IMR-90 (cell line): ENCODE measurements at regions not wholly inside any gene's neighbourhood (a gene's known extent, or its start where the extent isn't known, plus 50 kb on each side); places are given as distances from the start of the nearest gene placed in this dataset.

Experiments
- ATAC-seq: fragments of 200-7000 bp; cut with Tn5 transposase; 2 replicates; pipeline ENCODE4 v1.9.1; 2020; ENCODE audit warnings: low read depth, mild to moderate bottlenecking, moderate library complexity
- BruUV-seq: library from RNA; stranded (reverse); fragments of 400-500 nt; replicated peaks from 2 replicates; lab custom pipeline; 2021; lab: Mats Ljungman, UMichigan
- CTCF ChIA-PET: fragments of 300-600 bp; formaldehyde crosslinking; extraction: SDS; loops from one replicate; lab custom pipeline; 2021; ENCODE audit warnings: antibody characterized with exemption; lab: Yijun Ruan, JAX
- POLR2A ChIA-PET: fragments of 300-600 bp; sonication (Branson Sonifier 250); formaldehyde crosslinking; loops from one replicate; lab custom pipeline; 2022; ENCODE audit warnings: antibody characterized with exemption; ENCODE audit not compliant: unreplicated experiment; lab: Charles Lee
- DNase-seq: peaks from one replicate; pipeline ENCODE4 v3.0.0; 2013
- H2AFZ ChIP-seq: replicated peaks from 2 replicates; pipeline ENCODE3; 2013; ENCODE audit warnings: low read length, mild to moderate bottlenecking; ENCODE audit not compliant: poor library complexity
- H2AK5ac ChIP-seq: 2 replicates; pipeline ENCODE4 v1.6.1; 2013; ENCODE audit warnings: low read depth, low read length, inconsistent platforms
- H2AK9ac ChIP-seq: replicated peaks from 2 replicates; pipeline ENCODE3; 2013; ENCODE audit warnings: mild to moderate bottlenecking, low read depth, low read length, moderate library complexity; ENCODE audit not compliant: poor library complexity
- H2BK120ac ChIP-seq: 2 replicates; pipeline ENCODE4 v1.6.1; 2013; ENCODE audit warnings: low read depth, low read length, inconsistent platforms
- H2BK15ac ChIP-seq: 3 replicates; pipeline ENCODE4 v1.6.1; 2013; ENCODE audit warnings: low read depth, low read length, inconsistent platforms
- H2BK20ac ChIP-seq: 2 replicates; pipeline ENCODE4 v1.6.1; 2013; ENCODE audit warnings: low read depth, mild to moderate bottlenecking, inconsistent platforms, low read length, moderate library complexity
- H2BK5ac ChIP-seq: 2 replicates; pipeline ENCODE4 v1.6.1; 2013; ENCODE audit warnings: mild to moderate bottlenecking, low read depth, low read length, inconsistent platforms; ENCODE audit not compliant: poor library complexity, severe bottlenecking
- H3K14ac ChIP-seq: replicated peaks from 2 replicates; pipeline ENCODE4 v1.6.1; 2013; ENCODE audit warnings: low read depth, low read length, inconsistent platforms
- H3K18ac ChIP-seq: 2 replicates; pipeline ENCODE4 v1.6.1; 2013; ENCODE audit warnings: low read depth, low read length, control low read depth
- H3K23ac ChIP-seq: 2 replicates; pipeline ENCODE4 v1.6.1; 2013; ENCODE audit warnings: low read depth, low read length, inconsistent platforms
- H3K27ac ChIP-seq: 2 replicates; pipeline ENCODE4 v1.5.1; 2013; ENCODE audit warnings: mild to moderate bottlenecking, control low read depth, low read length; ENCODE audit not compliant: insufficient read depth
- H3K27me3 ChIP-seq: 2 replicates; pipeline ENCODE4 v1.6.1; 2013; ENCODE audit warnings: low read length; ENCODE audit not compliant: control insufficient read depth, insufficient read depth
- H3K36me3 ChIP-seq: 2 replicates; pipeline ENCODE4 v1.6.1; 2013; ENCODE audit warnings: low read length, mixed read lengths; ENCODE audit not compliant: control insufficient read depth, insufficient read depth
- H3K4ac ChIP-seq: 2 replicates; pipeline ENCODE4 v1.6.1; 2013; ENCODE audit warnings: low read depth, low read length, inconsistent platforms
- H3K4me1 ChIP-seq: 2 replicates; pipeline ENCODE4 v1.6.1; 2013; ENCODE audit warnings: low read length, mixed read lengths; ENCODE audit not compliant: control insufficient read depth, insufficient read depth
- H3K4me2 ChIP-seq: 2 replicates; pipeline ENCODE4 v1.6.1; 2013; ENCODE audit warnings: low read depth, mild to moderate bottlenecking, control low read depth, low read length, moderate library complexity
- H3K4me3 ChIP-seq: 2 replicates; pipeline ENCODE4 v1.5.1; 2013; ENCODE audit warnings: low read depth, mild to moderate bottlenecking, control low read depth, low read length, moderate library complexity; ENCODE audit not compliant: insufficient read depth
- H3K56ac ChIP-seq: 2 replicates; pipeline ENCODE4 v1.6.1; 2013; ENCODE audit warnings: low read length, inconsistent platforms; ENCODE audit not compliant: insufficient read depth; ENCODE audit errors: extremely low read depth
- H3K79me1 ChIP-seq, 2 experiments: 2 replicates each; pipeline ENCODE4 v1.6.1; 2013; ENCODE audit warnings: low read length in 2 of 2, inconsistent platforms in 1 of 2, low read depth in 1 of 2
- H3K9ac ChIP-seq: 2 replicates; pipeline ENCODE4 v1.6.1; 2013; ENCODE audit warnings: low read depth, low read length, control low read depth
- H3K9me1 ChIP-seq: 2 replicates; pipeline ENCODE4 v1.6.1; 2013; ENCODE audit warnings: low read length, inconsistent platforms; ENCODE audit not compliant: insufficient read depth
- H3K9me3 ChIP-seq: 2 replicates; pipeline ENCODE4 v1.6.1; 2013; ENCODE audit warnings: low read length; ENCODE audit not compliant: control insufficient read depth, insufficient read depth
- H4K20me1 ChIP-seq: 2 replicates; pipeline ENCODE4 v1.6.1; 2013; ENCODE audit warnings: low read length, inconsistent platforms; ENCODE audit not compliant: insufficient read depth
- H4K5ac ChIP-seq: 2 replicates; pipeline ENCODE4 v1.6.1; 2013; ENCODE audit warnings: mild to moderate bottlenecking, low read depth, low read length, control low read depth
- H4K8ac ChIP-seq, 2 experiments: 2 replicates each; pipeline ENCODE4 v1.6.1; 2013; ENCODE audit warnings: low read depth in 2 of 2, low read length in 2 of 2, control low read depth in 1 of 2, inconsistent platforms in 1 of 2
- H4K91ac ChIP-seq: 2 replicates; pipeline ENCODE4 v1.6.1; 2013; ENCODE audit warnings: low read depth, low read length, inconsistent platforms; ENCODE audit not compliant: insufficient read depth
- BHLHE40 ChIP-seq: fragments of 150-350 bp; IDR thresholded peaks from 2 replicates; pipeline ENCODE4 v1.6.1; 2016; ENCODE audit warnings: mild to moderate bottlenecking, low read depth, low read length
- ELK1 ChIP-seq: fragments of 150-350 bp; IDR thresholded peaks from 2 replicates; pipeline ENCODE4 v1.6.1; 2016; ENCODE audit warnings: low read depth, mild to moderate bottlenecking, low read length, moderate library complexity, borderline replicate concordance
- MAFK ChIP-seq: IDR thresholded peaks from 2 replicates; pipeline ENCODE4 v1.6.1; 2012; ENCODE audit warnings: low read depth, low read length, improper control_type of control experiment
- MAZ ChIP-seq: IDR thresholded peaks from 2 replicates; pipeline ENCODE4 v1.6.1; 2012; ENCODE audit warnings: low read depth, mild to moderate bottlenecking, low read length, improper control_type of control experiment, moderate library complexity, borderline replicate concordance
- POLR2A ChIP-seq: IDR thresholded peaks from 2 replicates; pipeline ENCODE4 v1.6.1; 2012; ENCODE audit warnings: mild to moderate bottlenecking, low read depth, low read length
- RAD21 ChIP-seq: IDR thresholded peaks from 2 replicates; pipeline ENCODE4 v1.6.1; 2012; ENCODE audit warnings: low read length, improper control_type of control experiment
- RCOR1 ChIP-seq: IDR thresholded peaks from 2 replicates; pipeline ENCODE4 v1.6.1; 2012; ENCODE audit warnings: mild to moderate bottlenecking, low read length, improper control_type of control experiment; ENCODE audit not compliant: insufficient replicate concordance
- WGBS, 2 experiments: methylation state at CpG; one replicate each; pipeline versions ENCODE4 v1.1.5 to v1.1.7; 2013; ENCODE audit warnings: missing lambda C conversion rate in 2 of 2; ENCODE audit not compliant: insufficient read length in 1 of 2; ENCODE audit errors: extremely low coverage in 2 of 2; 5-methylcytosine and 5-hydroxymethylcytosine counted together
- dilution Hi-C: fragments of 300-500 bp; cut with HindIII; formaldehyde crosslinking; loops from one replicate; pipeline ENCODE4 v1.14.3; 2018; ENCODE audit warnings: low sequenced_read_pairs; ENCODE audit not compliant: unreplicated experiment
- in situ Hi-C: fragments of 300-500 bp; cut with MboI; formaldehyde crosslinking; loops from 3 replicates; pipeline ENCODE4 v1.14.3; 2019; ENCODE audit warnings: low sequenced_read_pairs, inconsistent platforms, mixed read lengths
- intact Hi-C: fragments of 100-400 bp; cut with micrococcal nuclease; formaldehyde crosslinking; loops from 2 replicates; pipeline ENCODE4 v1.10.0; 2022

- Histone ChIP-seq H3K56ac (no peak overlapping the region), H3K14ac (no peak overlapping the region), H3K4ac (no peak overlapping the region), H3K27me3 (peaks cover 4% of the 10 kb centered on the region), H3K79me1 (no peaks in the 10 kb centered on the region), H2BK5ac (no peak overlapping the region), H2BK15ac (no peak overlapping the region), H3K4me2 (no peak overlapping the region), H4K91ac (no peak overlapping the region), H3K4me1 (peaks cover 2% of the 10 kb centered on the region; the same call in 1 of the 2 replicates), H3K4me3 (no peak overlapping the region), H2AK5ac (no peak overlapping the region), H4K8ac (no peak overlapping the region), H3K23ac (no peak overlapping the region), H3K27ac (no peak overlapping the region), H3K36me3 (no peaks in the 10 kb centered on the region), H4K5ac (no peak overlapping the region), H2AK9ac (no peak overlapping the region), H3K18ac (no peak overlapping the region), H3K9me1 (no peaks in the 10 kb centered on the region), H3K9ac (no peak overlapping the region), H2AFZ (no peak overlapping the region), H2BK120ac (no peak overlapping the region), H3K9me3 (no peaks in the 10 kb centered on the region), H2BK20ac (no peak overlapping the region), H4K20me1 (no peaks in the 10 kb centered on the region)
- TF ChIP-seq MAFK (no peak), MAZ (no peak), POLR2A (no peak), RAD21 (no peak), RCOR1 (no peak), BHLHE40 (no peak), ELK1 (no peak)
- ChIA-PET POLR2A (no interaction called here), CTCF (interaction anchor here (0.5 to 0.6 kb wide), 2 partner anchors 61 to 166 kb away, joined by 3 to 4 read pairs; no protein-coding TSS in a partner anchor)
- in situ Hi-C loops (no loop called here), intact Hi-C loops (no loop called here), dilution Hi-C loops (no loop called here)
- 0% methylated on average over 1 of the region's 3 CpGs; no CpG with 5 or more reads in 1 of the 2 experiments for WGBS, 2 experiments
- ATAC-seq (no peak), DNase-seq (no peak)
- BruUV-seq = no TSS peak
Measured at GRCh38 chr3:59692117-59692516, 642.3 kb upstream of the CFAP20DC start.
